Loucy (cell line): ENCODE measurements at regions not wholly inside any gene's neighbourhood (a gene's known extent, or its start where the extent isn't known, plus 50 kb on each side); places are given as distances from the start of the nearest gene placed in this dataset.

Experiments
- H2AFZ ChIP-seq: fragments of 200-600 bp; sonication (generic); 2 replicates; pipeline ENCODE4 v1.6.0; 2016; ENCODE audit warnings: antibody characterized with exemption, mild to moderate bottlenecking, low read length, moderate library complexity
- H3F3A ChIP-seq: fragments of 200-600 bp; 2 replicates; pipeline ENCODE4 v1.6.0; 2016; ENCODE audit warnings: antibody characterized with exemption, low read depth, mild to moderate bottlenecking
- H3K27me3 ChIP-seq: fragments of 200-600 bp; sonication (generic); 2 replicates; pipeline ENCODE4 v1.6.1; 2014; ENCODE audit warnings: low read length, mild to moderate bottlenecking; ENCODE audit not compliant: insufficient read depth, poor library complexity, severe bottlenecking
- H3K36me3 ChIP-seq: fragments of 200-600 bp; sonication (generic); 2 replicates; pipeline ENCODE4 v1.6.1; 2016; ENCODE audit warnings: low read length; ENCODE audit not compliant: insufficient read depth
- H3K4me1 ChIP-seq: fragments of 200-600 bp; sonication (generic); 2 replicates; pipeline ENCODE4 v1.5.1; 2014; ENCODE audit warnings: low read length, mild to moderate bottlenecking; ENCODE audit not compliant: insufficient read depth, poor library complexity, severe bottlenecking
- H3K4me2 ChIP-seq: fragments of 200-600 bp; sonication (generic); 2 replicates; pipeline ENCODE4 v1.6.0; 2014; ENCODE audit warnings: antibody characterized with exemption, low read length, low read depth, mild to moderate bottlenecking; ENCODE audit not compliant: poor library complexity, severe bottlenecking
- H3K4me3 ChIP-seq: fragments of 200-600 bp; sonication (generic); 2 replicates; pipeline ENCODE4 v1.5.1; 2014; ENCODE audit warnings: low read length, mild to moderate bottlenecking, mixed read lengths; ENCODE audit not compliant: poor library complexity, severe bottlenecking
- H3K79me2 ChIP-seq: fragments of 200-600 bp; sonication (generic); 2 replicates; pipeline ENCODE4 v1.6.1; 2014; ENCODE audit warnings: low read length; ENCODE audit not compliant: insufficient read depth
- H3K9ac ChIP-seq: fragments of 200-600 bp; sonication (generic); 2 replicates; pipeline ENCODE4 v1.6.0; 2014; ENCODE audit warnings: mild to moderate bottlenecking, low read depth, low read length, moderate library complexity; ENCODE audit not compliant: poor library complexity, severe bottlenecking
- H3K9me2 ChIP-seq: fragments of 200-600 bp; sonication (generic); replicated peaks from 2 replicates; pipeline ENCODE4 v1.6.1; 2016; ENCODE audit warnings: low read depth, low read length, mixed read lengths
- H3K9me3 ChIP-seq: fragments of 200-600 bp; sonication (generic); 2 replicates; pipeline ENCODE4 v1.6.1; 2014; ENCODE audit warnings: mild to moderate bottlenecking, antibody characterized with exemption, low read length, low read depth; ENCODE audit not compliant: insufficient read depth
- H4K20me1 ChIP-seq: fragments of 200-600 bp; sonication (generic); 2 replicates; pipeline ENCODE4 v1.6.0; 2014; ENCODE audit warnings: antibody characterized with exemption, low read length, mild to moderate bottlenecking; ENCODE audit not compliant: insufficient read depth, poor library complexity, severe bottlenecking
- EZH2phosphoT487 ChIP-seq: fragments of 200-600 bp; IDR thresholded peaks from 2 replicates; pipeline ENCODE4 v1.6.1; 2018; ENCODE audit warnings: antibody characterized with exemption, mild to moderate bottlenecking, moderate library complexity, borderline replicate concordance
- TF ChIP-seq, protein P1 (sequence below): fragments of 200-600 bp; sonication (generic); conservative IDR thresholded peaks from 2 replicates; pipeline ENCODE4 v1.5.1; 2014; ENCODE audit warnings: mild to moderate bottlenecking, antibody characterized with exemption, low read length

GRCh38 chr5:128687930-128688329 is 149.9 kb upstream of the FBN2 start:
- H3K4me1 ChIP-seq = no peaks in the 10 kb centered on the region

DNA sequence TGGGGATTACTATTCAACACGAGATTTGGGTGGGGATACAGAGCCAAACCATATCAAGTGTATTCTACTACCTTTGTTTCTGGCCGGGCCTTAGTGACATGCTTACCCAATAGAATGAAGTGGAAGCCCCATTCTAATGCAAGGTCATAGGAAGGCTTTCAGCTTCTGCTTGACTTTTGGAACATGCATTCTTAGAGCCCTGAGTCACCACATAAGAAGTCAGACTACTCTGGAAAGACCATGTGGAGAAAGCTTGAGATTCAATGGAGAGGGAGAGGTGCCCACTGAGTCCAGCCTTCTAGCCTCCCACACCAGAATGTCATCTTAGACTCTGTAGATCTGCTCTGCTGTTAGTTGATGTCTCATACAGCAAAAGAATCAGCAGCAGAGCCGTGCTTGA is 155.7 kb upstream of the FBN2 start:
- Histone ChIP-seq H3K9me3 (no peaks in the 10 kb centered on the region), H3K4me3 (no peak overlapping the region), H3K27me3 (no peaks in the 10 kb centered on the region), H3K36me3 (no peaks in the 10 kb centered on the region), H2AFZ (no peak overlapping the region), H3K9ac (no peak overlapping the region), H3K79me2 (no peaks in the 10 kb centered on the region), H3K4me1 (no peaks in the 10 kb centered on the region), H3K4me2 (no peak overlapping the region), H3K9me2 (no peaks in the 10 kb centered on the region), H3F3A (no peaks in the 10 kb centered on the region), H4K20me1 (no peaks in the 10 kb centered on the region)
- no peak for TF ChIP-seq EZH2phosphoT487
- TF ChIP-seq, protein P1, sequence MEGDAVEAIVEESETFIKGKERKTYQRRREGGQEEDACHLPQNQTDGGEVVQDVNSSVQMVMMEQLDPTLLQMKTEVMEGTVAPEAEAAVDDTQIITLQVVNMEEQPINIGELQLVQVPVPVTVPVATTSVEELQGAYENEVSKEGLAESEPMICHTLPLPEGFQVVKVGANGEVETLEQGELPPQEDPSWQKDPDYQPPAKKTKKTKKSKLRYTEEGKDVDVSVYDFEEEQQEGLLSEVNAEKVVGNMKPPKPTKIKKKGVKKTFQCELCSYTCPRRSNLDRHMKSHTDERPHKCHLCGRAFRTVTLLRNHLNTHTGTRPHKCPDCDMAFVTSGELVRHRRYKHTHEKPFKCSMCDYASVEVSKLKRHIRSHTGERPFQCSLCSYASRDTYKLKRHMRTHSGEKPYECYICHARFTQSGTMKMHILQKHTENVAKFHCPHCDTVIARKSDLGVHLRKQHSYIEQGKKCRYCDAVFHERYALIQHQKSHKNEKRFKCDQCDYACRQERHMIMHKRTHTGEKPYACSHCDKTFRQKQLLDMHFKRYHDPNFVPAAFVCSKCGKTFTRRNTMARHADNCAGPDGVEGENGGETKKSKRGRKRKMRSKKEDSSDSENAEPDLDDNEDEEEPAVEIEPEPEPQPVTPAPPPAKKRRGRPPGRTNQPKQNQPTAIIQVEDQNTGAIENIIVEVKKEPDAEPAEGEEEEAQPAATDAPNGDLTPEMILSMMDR = no peak

More at GRCh38 chr5:128687930-128688329, 149.9 kb upstream of the FBN2 start:
- no peak overlapping the region for H3K4me2 ChIP-seq
- no peaks in the 10 kb centered on the region for H3K36me3 ChIP-seq
- no peaks in the 10 kb centered on the region for H3K9me3 ChIP-seq
- H3K9me2 ChIP-seq = no peaks in the 10 kb centered on the region
- H4K20me1 ChIP-seq = no peaks in the 10 kb centered on the region
- H3K9ac ChIP-seq = no peak overlapping the region
- no peak overlapping the region for H3K4me3 ChIP-seq
- H3K79me2 ChIP-seq = no peaks in the 10 kb centered on the region
- H2AFZ ChIP-seq = no peak overlapping the region
- H3K27me3 ChIP-seq = no peaks in the 10 kb centered on the region
- TF ChIP-seq, protein P1 = no peak
- TF ChIP-seq EZH2phosphoT487 = no peak
- H3F3A ChIP-seq = no peaks in the 10 kb centered on the region

DNA sequence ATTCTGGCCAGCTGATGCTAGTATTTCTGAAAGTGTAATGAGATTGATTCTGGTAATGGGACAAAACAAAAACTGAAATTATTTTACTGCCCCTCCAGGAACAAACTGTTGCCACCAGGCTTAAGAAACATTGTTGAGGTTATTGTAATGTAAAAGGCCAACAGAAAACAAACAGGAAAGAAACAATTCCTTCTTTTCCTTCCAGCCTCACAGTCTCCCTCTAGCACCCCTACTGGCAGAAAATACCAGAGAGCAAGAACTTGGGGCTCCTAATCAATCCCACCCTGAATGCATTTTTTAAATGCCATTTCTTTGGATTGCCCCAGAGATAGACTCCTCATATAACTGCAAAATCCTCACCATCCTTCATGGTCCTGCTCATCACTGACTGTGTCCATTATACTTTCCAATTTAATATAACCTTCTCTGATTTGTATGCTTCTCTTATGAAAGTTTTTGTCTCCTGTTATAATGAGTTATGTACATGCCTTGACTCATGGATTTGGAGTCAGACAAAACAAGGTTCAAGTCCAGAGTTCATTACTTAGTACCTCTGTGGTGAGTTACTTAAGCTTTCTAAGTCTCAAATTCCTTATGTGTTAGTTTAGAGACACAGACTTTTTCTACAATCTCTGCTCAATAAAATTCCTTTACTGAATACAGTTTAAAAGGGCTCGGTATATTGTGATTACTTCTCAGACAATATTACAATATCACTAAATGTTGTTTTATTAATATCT is 157.9 kb upstream of the FBN2 start:
- Histone ChIP-seq H3K9ac (no peak overlapping the region), H4K20me1 (no peaks in the 10 kb centered on the region), H3K9me2 (no peaks in the 10 kb centered on the region), H3F3A (no peaks in the 10 kb centered on the region), H3K4me3 (no peak overlapping the region), H3K36me3 (no peaks in the 10 kb centered on the region), H2AFZ (no peak overlapping the region), H3K4me2 (no peak overlapping the region), H3K27me3 (no peaks in the 10 kb centered on the region), H3K9me3 (no peaks in the 10 kb centered on the region), H3K79me2 (no peaks in the 10 kb centered on the region), H3K4me1 (no peaks in the 10 kb centered on the region)
- TF ChIP-seq EZH2phosphoT487 = no peak
- TF ChIP-seq, protein P1 = peak; percentile 32
